ENCODE measurements at regions not wholly inside any gene's neighbourhood (a gene's known extent, or its start where the extent isn't known, plus 50 kb on each side); places are given as distances from the start of the nearest gene placed in this dataset.
A peak's percentile ranks its signal among the peaks of the same experiment; 100 is the strongest.

DNA sequence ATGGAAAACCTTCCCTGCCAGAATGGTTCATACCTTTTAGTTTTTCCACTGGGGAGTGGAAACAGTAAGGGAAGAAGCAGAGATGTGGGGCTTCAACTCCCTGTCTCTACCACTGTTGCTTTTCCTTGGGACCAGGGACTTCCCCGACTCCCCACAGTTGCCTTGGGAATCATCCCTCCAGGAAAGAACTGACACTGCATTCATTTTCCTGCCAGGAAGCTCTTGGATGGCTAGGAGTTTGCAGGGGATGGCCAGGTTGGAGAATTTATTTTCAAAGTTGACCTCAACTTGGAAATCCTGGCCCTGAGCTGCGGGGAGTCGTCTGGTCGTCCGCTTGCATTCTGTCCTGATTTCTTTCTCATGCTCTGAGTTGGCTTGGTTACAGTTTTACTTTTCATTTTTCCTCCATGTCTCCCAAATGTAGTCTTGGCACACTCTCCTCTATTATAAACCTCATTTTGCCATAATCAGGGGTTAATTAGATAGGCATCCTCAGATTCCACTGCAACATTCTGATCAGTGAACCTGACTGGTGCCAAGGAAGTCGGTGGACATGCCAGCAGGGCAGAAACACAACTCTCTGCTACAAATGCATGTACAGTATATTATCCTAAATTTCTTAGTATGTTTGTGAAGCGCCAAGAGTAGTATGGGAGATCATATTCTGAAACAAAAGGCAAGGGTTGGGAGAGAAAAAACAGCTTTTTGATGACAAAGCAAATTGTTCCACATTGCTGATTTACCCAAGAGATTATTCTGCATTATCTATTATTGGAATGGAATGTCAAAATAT, 220.5 kb upstream of the XYLT1 start (continued):
- TF ChIP-seq, protein P1, sequence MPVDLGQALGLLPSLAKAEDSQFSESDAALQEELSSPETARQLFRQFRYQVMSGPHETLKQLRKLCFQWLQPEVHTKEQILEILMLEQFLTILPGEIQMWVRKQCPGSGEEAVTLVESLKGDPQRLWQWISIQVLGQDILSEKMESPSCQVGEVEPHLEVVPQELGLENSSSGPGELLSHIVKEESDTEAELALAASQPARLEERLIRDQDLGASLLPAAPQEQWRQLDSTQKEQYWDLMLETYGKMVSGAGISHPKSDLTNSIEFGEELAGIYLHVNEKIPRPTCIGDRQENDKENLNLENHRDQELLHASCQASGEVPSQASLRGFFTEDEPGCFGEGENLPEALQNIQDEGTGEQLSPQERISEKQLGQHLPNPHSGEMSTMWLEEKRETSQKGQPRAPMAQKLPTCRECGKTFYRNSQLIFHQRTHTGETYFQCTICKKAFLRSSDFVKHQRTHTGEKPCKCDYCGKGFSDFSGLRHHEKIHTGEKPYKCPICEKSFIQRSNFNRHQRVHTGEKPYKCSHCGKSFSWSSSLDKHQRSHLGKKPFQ (CRISPR knock-in tag; IDR thresholded peaks at IDR 0.05; ENCODE audit: insufficient replicate concordance): no peak

DNA sequence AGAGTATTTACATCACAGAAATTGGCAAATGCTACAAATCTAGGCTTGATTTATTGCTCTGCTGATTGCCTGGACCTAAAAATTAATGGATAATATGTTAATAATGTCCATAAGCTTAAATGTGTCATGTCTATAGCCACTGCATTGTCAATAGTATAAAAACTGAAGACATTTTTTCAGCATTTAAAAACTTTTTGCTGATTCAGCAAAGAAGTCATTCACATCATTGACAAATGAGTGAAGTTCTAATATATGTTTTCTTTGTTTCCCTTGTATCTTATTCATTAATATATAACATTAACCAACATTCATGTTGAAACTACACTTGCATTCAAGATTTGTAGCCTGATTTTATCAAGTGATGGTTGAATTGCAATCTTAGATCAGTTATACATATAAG, 214.7 kb upstream of the XYLT1 start:
- no peak overlapping the region for H3K4me3 ChIP-seq (replicated peaks in 1 of 3; ENCODE audit: insufficient read depth in 1 of 3, low read depth in 2 of 3, low read length in 3 of 3)
- TF ChIP-seq ZNF773 (CRISPR knock-in tag; IDR thresholded peaks at IDR 0.05; ENCODE audit: borderline replicate concordance) (no peak), ZNF549 (CRISPR knock-in tag; IDR thresholded peaks at IDR 0.05) (no peak), MAFF (IDR thresholded peaks at IDR 0.05; ENCODE audit: low read depth, low read length) (peak; percentile 100), MAFK (conservative IDR thresholded peaks at IDR 0.05 in 1 of 2, IDR thresholded peaks at IDR 0.05 in 1 of 2; ENCODE audit: low read length in 2 of 2) (peak; percentile 100)
- TF ChIP-seq, protein P2, sequence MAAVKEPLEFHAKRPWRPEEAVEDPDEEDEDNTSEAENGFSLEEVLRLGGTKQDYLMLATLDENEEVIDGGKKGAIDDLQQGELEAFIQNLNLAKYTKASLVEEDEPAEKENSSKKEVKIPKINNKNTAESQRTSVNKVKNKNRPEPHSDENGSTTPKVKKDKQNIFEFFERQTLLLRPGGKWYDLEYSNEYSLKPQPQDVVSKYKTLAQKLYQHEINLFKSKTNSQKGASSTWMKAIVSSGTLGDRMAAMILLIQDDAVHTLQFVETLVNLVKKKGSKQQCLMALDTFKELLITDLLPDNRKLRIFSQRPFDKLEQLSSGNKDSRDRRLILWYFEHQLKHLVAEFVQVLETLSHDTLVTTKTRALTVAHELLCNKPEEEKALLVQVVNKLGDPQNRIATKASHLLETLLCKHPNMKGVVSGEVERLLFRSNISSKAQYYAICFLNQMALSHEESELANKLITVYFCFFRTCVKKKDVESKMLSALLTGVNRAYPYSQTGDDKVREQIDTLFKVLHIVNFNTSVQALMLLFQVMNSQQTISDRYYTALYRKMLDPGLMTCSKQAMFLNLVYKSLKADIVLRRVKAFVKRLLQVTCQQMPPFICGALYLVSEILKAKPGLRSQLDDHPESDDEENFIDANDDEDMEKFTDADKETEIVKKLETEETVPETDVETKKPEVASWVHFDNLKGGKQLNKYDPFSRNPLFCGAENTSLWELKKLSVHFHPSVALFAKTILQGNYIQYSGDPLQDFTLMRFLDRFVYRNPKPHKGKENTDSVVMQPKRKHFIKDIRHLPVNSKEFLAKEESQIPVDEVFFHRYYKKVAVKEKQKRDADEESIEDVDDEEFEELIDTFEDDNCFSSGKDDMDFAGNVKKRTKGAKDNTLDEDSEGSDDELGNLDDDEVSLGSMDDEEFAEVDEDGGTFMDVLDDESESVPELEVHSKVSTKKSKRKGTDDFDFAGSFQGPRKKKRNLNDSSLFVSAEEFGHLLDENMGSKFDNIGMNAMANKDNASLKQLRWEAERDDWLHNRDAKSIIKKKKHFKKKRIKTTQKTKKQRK (IDR thresholded peaks at IDR 0.05; ENCODE audit: low read length): no peak
- TF ChIP-seq, protein P3, sequence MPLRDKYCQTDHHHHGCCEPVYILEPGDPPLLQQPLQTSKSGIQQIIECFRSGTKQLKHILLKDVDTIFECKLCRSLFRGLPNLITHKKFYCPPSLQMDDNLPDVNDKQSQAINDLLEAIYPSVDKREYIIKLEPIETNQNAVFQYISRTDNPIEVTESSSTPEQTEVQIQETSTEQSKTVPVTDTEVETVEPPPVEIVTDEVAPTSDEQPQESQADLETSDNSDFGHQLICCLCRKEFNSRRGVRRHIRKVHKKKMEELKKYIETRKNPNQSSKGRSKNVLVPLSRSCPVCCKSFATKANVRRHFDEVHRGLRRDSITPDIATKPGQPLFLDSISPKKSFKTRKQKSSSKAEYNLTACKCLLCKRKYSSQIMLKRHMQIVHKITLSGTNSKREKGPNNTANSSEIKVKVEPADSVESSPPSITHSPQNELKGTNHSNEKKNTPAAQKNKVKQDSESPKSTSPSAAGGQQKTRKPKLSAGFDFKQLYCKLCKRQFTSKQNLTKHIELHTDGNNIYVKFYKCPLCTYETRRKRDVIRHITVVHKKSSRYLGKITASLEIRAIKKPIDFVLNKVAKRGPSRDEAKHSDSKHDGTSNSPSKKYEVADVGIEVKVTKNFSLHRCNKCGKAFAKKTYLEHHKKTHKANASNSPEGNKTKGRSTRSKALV (CRISPR knock-in tag; IDR thresholded peaks at IDR 0.05): no peak
- TF ChIP-seq, protein P4, sequence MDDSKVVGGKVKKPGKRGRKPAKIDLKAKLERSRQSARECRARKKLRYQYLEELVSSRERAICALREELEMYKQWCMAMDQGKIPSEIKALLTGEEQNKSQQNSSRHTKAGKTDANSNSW (CRISPR knock-in tag; IDR thresholded peaks at IDR 0.05; ENCODE audit: borderline replicate concordance): no peak
- in situ Hi-C loops (cut with HindIII; ENCODE audit: extremely low pct_ligation_motif_present, low pct_unique_long_range_greater_than_20kb): no loop called here
- H3K4me2 ChIP-seq (ENCODE audit: low read depth, low read length): no peak overlapping the region
- H3K36me3 ChIP-seq (replicated peaks in 1 of 2; ENCODE audit: control insufficient read depth in 1 of 2, insufficient read depth in 2 of 2, low read length in 2 of 2): no peaks in the 10 kb centered on the region
- no TSS peak for BruUV-seq (replicated peaks)
- ChIA-PET CTCF (ENCODE audit: low intra/inter-chr PET ratio, low total read pairs) (no interaction called here), POLR2A (no interaction called here)
- no peak overlapping the region for H3K9ac ChIP-seq (ENCODE audit: insufficient read depth, low read depth, low read length)
- FAIRE-seq (no peak), ATAC-seq (no peak), DNase-seq (ENCODE audit: low spot score) (no peak)
- H3K27me3 ChIP-seq (ENCODE audit: control insufficient read depth in 1 of 2, insufficient read depth in 2 of 2, low read length in 2 of 2): no peaks in the 10 kb centered on the region; a peak in 1 of 5 replicates
- no peaks in the 10 kb centered on the region for H3K4me1 ChIP-seq (ENCODE audit: insufficient read depth, low read length)
- H3K9me3 ChIP-seq (ENCODE audit: low read length): no peaks in the 10 kb centered on the region
- H4K20me1 ChIP-seq (ENCODE audit: insufficient read depth, low read length): no peaks in the 10 kb centered on the region
- intact Hi-C loops (cut with micrococcal nuclease; ENCODE audit: unreplicated experiment): no loop called here
- no peak overlapping the region for H3K27ac ChIP-seq (ENCODE audit: extremely low read length, insufficient read depth, low read length)
- no peak overlapping the region for H2AFZ ChIP-seq (ENCODE audit: low read length)
- H3K79me2 ChIP-seq (ENCODE audit: insufficient read depth, low read length): no peaks in the 10 kb centered on the region

Data from HepG2 (cell line).